HEK293T (cell line): ENCODE measurements at regions not wholly inside any gene's neighbourhood (a gene's known extent, or its start where the extent isn't known, plus 50 kb on each side); places are given as distances from the start of the nearest gene placed in this dataset.

ENCODE experiments used
- CTCF ChIA-PET: fragments of 350-600 bp; formaldehyde crosslinking; extraction: SDS; loops from one replicate; lab custom pipeline; 2021; ENCODE audit warnings: antibody characterized with exemption, inconsistent platforms; lab: Yijun Ruan, JAX
- POLR2A ChIA-PET: fragments of 350-600 bp; formaldehyde crosslinking; extraction: SDS; loops from one replicate; lab custom pipeline; 2020; ENCODE audit warnings: antibody characterized with exemption, inconsistent platforms; lab: Yijun Ruan, JAX
- DNase-seq: peaks from one replicate; pipeline ENCODE4 v3.0.0; 2012; ENCODE audit warnings: mixed read lengths; ENCODE audit errors: extremely low spot score
- ARNT ChIP-seq: fragments of 450-650 bp; IDR thresholded peaks from 2 replicates; pipeline ENCODE4 v1.6.1; 2017; ENCODE audit warnings: mild to moderate bottlenecking
- BHLHE40 ChIP-seq: fragments of 450-650 bp; IDR thresholded peaks from 2 replicates; pipeline ENCODE4 v1.6.1; 2016; ENCODE audit warnings: mild to moderate bottlenecking, moderate library complexity, borderline replicate concordance
- CTBP1 ChIP-seq: fragments of 450-650 bp; IDR thresholded peaks from 2 replicates; pipeline ENCODE4 v1.6.1; 2016; ENCODE audit warnings: borderline replicate concordance
- ELF4 ChIP-seq: fragments of 450-650 bp; IDR thresholded peaks from 2 replicates; pipeline ENCODE4 v1.6.1; 2017; ENCODE audit warnings: antibody characterized with exemption
- FOXA1 ChIP-seq: fragments of 450-650 bp; IDR thresholded peaks from 2 replicates; pipeline ENCODE4 v1.6.1; 2016; ENCODE audit warnings: mild to moderate bottlenecking
- FOXK2 ChIP-seq: fragments of 450-650 bp; IDR thresholded peaks from 2 replicates; pipeline ENCODE4 v1.6.1; 2016; ENCODE audit warnings: mild to moderate bottlenecking
- FOXM1 ChIP-seq: fragments of 450-650 bp; IDR thresholded peaks from 2 replicates; pipeline ENCODE4 v1.6.1; 2017; ENCODE audit warnings: mild to moderate bottlenecking, borderline replicate concordance
- HDGF ChIP-seq: fragments of 450-650 bp; IDR thresholded peaks from 2 replicates; pipeline ENCODE4 v1.6.1; 2017; ENCODE audit warnings: antibody characterized with exemption, borderline replicate concordance
- L3MBTL2 ChIP-seq: fragments of 450-650 bp; conservative IDR thresholded peaks from 2 replicates; pipeline ENCODE4 v1.6.1; 2016; ENCODE audit warnings: mild to moderate bottlenecking
- LEF1 ChIP-seq: fragments of 450-650 bp; IDR thresholded peaks from 2 replicates; pipeline ENCODE4 v1.6.1; 2017; ENCODE audit warnings: mild to moderate bottlenecking, borderline replicate concordance
- NFRKB ChIP-seq: fragments of 450-650 bp; IDR thresholded peaks from 2 replicates; pipeline ENCODE4 v1.6.1; 2016; ENCODE audit warnings: mild to moderate bottlenecking, moderate library complexity
- PKNOX1 ChIP-seq: fragments of 450-650 bp; IDR thresholded peaks from 2 replicates; pipeline ENCODE4 v1.6.1; 2016
- SP1 ChIP-seq: fragments of 450-650 bp; IDR thresholded peaks from 2 replicates; pipeline ENCODE4 v1.6.1; 2017
- SUZ12 ChIP-seq: fragments of 450-650 bp; IDR thresholded peaks from 2 replicates; pipeline ENCODE4 v1.6.1; 2016; ENCODE audit warnings: mild to moderate bottlenecking
- TARDBP ChIP-seq: fragments of 450-650 bp; IDR thresholded peaks from 2 replicates; pipeline ENCODE4 v1.6.1; 2016
- ZNF384 ChIP-seq: fragments of 450-650 bp; IDR thresholded peaks from 2 replicates; pipeline ENCODE4 v1.6.1; 2016

GRCh38 chr1:14106679-14107313, 406.8 kb downstream of the PRDM2 start:
- no peak for TF ChIP-seq HDGF
- TF ChIP-seq LEF1 = no peak
- no peak for TF ChIP-seq FOXA1
- TF ChIP-seq SUZ12 = no peak
- TF ChIP-seq PKNOX1 = no peak
- no peak for TF ChIP-seq FOXM1
- no peak for TF ChIP-seq SP1
- no peak for TF ChIP-seq BHLHE40
- TF ChIP-seq ELF4 = no peak
- no peak for TF ChIP-seq ARNT
- TF ChIP-seq L3MBTL2 = no peak
- TF ChIP-seq FOXK2 = no peak
- TF ChIP-seq TARDBP = no peak
- TF ChIP-seq ZNF384 = no peak
- TF ChIP-seq NFRKB = no peak
- TF ChIP-seq CTBP1 = no peak
- DNase-seq = no peak
- CTCF ChIA-PET = interaction anchor here (0.8 kb wide), 1 partner anchor 10 kb away, joined by 3 read pairs; no protein-coding TSS in a partner anchor
- POLR2A ChIA-PET = no interaction called here

GRCh38 chr1:14108356-14109275, 408.6 kb downstream of the PRDM2 start:
- CTCF ChIA-PET = no interaction called here
- POLR2A ChIA-PET = interaction anchor here (0.7 kb wide), 1 partner anchor 116 kb away, joined by 3 read pairs; no protein-coding TSS in a partner anchor
- no peak for DNase-seq
- no peak for TF ChIP-seq SUZ12
- no peak for TF ChIP-seq ELF4
- no peak for TF ChIP-seq CTBP1
- no peak for TF ChIP-seq TARDBP
- no peak for TF ChIP-seq ZNF384
- no peak for TF ChIP-seq FOXK2
- TF ChIP-seq PKNOX1 = no peak
- no peak for TF ChIP-seq NFRKB

- POLR2A ChIA-PET = no interaction called here
- no peak for DNase-seq
- TF ChIP-seq L3MBTL2 (no peak), PKNOX1 (no peak), FOXM1 (no peak), SUZ12 (no peak), FOXK2 (no peak), BHLHE40 (no peak), ELF4 (no peak), ARNT (no peak), LEF1 (no peak), FOXA1 (no peak), ZNF384 (no peak), SP1 (no peak), HDGF (no peak), NFRKB (no peak), CTBP1 (no peak), TARDBP (no peak)
- CTCF ChIA-PET = no interaction called here
These were observed 409.3 kb downstream of the PRDM2 start for GRCh38 chr1:14109276-14109635.

GRCh38 chr1:14110040-14110439, 410.1 kb downstream of the PRDM2 start:
- TF ChIP-seq ZNF384 (no peak), FOXA1 (no peak), SP1 (no peak), NFRKB (no peak), LEF1 (no peak), ARNT (no peak), L3MBTL2 (no peak), PKNOX1 (no peak), TARDBP (no peak), FOXK2 (no peak), HDGF (no peak), CTBP1 (no peak), FOXM1 (no peak), ELF4 (no peak), SUZ12 (no peak), BHLHE40 (no peak)
- ChIA-PET POLR2A (no interaction called here), CTCF (no interaction called here)
- DNase-seq = no peak

- DNase-seq = no peak
- ChIA-PET POLR2A (no interaction called here), CTCF (interaction anchor here (0.6 kb wide), 1 partner anchor 391 kb away, joined by 3 read pairs; no protein-coding TSS in a partner anchor)
- no peak for TF ChIP-seq ZNF384
- TF ChIP-seq SUZ12 = no peak
- TF ChIP-seq TARDBP = no peak
- no peak for TF ChIP-seq FOXM1
- TF ChIP-seq ELF4 = no peak
- no peak for TF ChIP-seq BHLHE40
- TF ChIP-seq PKNOX1 = no peak
- TF ChIP-seq FOXK2 = no peak
- no peak for TF ChIP-seq FOXA1
- TF ChIP-seq NFRKB = no peak
- TF ChIP-seq ARNT = no peak
- TF ChIP-seq HDGF = no peak
- TF ChIP-seq L3MBTL2 = no peak
- no peak for TF ChIP-seq LEF1
- TF ChIP-seq SP1 = no peak
These were observed 411.1 kb downstream of the PRDM2 start for GRCh38 chr1:14111121-14111520.
